ENCODE measurements at regions not wholly inside any gene's neighbourhood (a gene's known extent, or its start where the extent isn't known, plus 50 kb on each side); places are given as distances from the start of the nearest gene placed in this dataset.
A peak's percentile ranks its signal among the peaks of the same experiment; 100 is the strongest.
"Not testable (repeated sequence)": the region's sequence is repeated elsewhere in the genome, so short reads cannot be mapped to it uniquely, and the experiment has no call there.

DNA sequence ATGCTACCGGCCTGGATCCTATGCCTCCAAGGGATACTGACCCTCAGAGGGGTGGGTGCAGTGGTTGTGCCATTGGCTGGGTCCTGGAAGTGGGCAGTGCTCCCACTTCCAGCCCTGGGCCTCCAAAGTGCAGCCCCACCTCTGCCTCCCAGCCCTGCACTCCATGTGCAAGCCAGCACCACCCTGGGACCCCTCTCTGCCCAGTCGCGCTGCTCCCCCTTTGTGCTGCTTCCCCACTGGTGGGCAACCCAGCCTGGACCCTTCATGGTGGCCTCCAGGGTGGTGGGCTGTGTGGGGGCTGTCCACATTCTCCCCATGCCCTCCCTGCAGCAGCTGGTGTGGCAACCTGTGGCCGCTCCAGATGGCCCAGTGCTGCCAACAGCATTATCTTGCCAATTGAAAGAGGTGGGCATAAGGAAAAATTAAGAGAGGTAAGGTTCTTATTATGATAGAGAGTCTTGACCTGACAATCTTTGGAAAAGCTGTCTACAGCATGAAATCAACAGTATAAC lies 309.7 kb downstream of the GUCY2F start:
- DNase-seq (ENCODE audit: low spot score) = no peak

GRCh38 chrX:109155161-109155560 lies 326.7 kb downstream of the GUCY2F start:
- no peak for DNase-seq (ENCODE audit: low spot score)

DNA sequence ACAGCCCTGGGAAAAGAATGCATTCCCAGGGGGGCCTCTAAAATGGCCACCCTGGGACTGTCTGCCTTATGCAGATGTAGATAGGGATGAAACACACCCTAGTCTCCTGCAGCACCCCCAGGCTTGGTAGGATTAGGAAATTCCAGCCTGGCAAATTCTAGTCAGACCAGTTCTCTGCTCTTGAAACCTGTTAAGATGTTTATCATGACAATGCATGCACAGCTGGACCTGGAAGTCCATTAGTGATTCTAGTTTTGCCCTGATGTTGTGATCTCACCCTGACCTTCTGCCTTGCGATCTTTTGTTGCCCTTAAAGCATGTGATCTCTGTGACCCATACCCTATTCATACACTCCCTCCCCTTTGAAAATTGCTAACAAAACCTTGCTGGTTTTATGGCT lies 337.7 kb downstream of the GUCY2F start:
- DNase-seq (ENCODE audit: low spot score) = not testable (repeated sequence)

GRCh38 chrX:109140463-109140862 lies 341.4 kb downstream of the GUCY2F start:
- DNase-seq (ENCODE audit: low spot score) = no peak

DNA sequence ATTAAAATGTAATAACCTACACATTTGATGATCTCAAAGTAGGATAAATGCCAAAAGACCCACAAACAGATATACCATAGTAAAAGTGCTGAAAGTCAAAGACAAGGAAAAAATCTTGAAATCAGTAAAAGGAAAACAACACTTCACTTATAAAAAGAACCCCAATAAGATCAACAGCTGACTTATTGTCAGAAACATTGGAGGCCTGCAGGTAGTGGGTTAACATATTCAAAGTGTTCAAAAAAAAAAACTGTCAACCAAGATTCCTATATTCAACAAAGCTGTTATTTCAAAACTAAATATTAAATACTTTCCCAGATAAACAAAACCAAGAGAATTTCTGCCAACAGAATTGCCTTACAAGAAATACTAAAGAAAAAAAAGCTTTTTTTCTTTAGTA lies 347.1 kb downstream of the GUCY2F start:
- no peak for DNase-seq (ENCODE audit: low spot score)

- no peak for DNase-seq (ENCODE audit: low spot score)
Measured at GRCh38 chrX:109125304-109125703, 356.6 kb downstream of the GUCY2F start.

DNA sequence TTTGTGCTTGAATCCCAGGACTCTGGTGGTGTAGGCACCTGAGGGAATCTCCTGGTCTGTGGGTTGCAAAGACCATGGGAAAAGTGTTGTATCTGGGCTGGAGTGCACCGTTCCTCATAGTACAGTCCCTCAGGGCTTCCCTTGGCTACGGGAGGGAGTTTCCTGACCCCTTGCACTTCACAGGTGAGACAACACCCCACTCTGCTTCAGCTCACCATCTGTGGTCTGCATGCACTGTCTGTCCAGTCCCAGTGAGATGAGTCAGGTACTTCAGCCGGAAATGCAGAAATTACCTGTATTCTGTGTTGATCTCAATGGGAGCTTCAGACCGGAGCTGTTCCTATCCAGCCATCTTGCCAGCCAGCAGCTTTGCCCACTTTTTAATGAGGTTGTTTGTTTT lies 353.0 kb upstream of the IRS4 start:
- DNase-seq (ENCODE audit: low spot score) = no peak

DNA sequence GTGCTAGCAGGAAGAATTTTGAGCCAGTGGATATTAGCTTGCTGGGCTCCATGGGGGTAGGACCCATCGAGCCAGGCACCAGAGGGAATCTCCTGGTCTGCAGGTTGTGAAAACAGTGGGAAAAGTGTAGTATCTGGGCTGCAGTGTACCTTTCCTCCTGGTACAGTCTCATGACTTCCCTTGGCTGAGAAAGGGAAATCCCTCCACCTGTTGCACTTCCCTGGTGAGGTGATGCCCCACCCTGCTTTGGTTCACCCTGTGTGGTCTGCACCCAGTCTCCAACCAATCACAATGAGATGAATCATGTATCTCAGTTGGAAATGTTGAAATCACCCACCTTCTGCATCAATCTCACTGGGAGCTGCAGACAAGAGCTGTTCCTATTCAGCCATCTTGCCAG lies 341.4 kb upstream of the IRS4 start:
- DNase-seq (ENCODE audit: low spot score) = no peak

GRCh38 chrX:109054181-109054581 lies 317.8 kb upstream of the IRS4 start:
- DNase-seq (ENCODE audit: low spot score) = peak; percentile 15

- DNase-seq (ENCODE audit: low spot score) = no peak
Measured at GRCh38 chrX:109049903-109050302, 313.5 kb upstream of the IRS4 start.

GRCh38 chrX:109049416-109049815 lies 313.1 kb upstream of the IRS4 start:
- no peak for DNase-seq (ENCODE audit: low spot score)

DNA sequence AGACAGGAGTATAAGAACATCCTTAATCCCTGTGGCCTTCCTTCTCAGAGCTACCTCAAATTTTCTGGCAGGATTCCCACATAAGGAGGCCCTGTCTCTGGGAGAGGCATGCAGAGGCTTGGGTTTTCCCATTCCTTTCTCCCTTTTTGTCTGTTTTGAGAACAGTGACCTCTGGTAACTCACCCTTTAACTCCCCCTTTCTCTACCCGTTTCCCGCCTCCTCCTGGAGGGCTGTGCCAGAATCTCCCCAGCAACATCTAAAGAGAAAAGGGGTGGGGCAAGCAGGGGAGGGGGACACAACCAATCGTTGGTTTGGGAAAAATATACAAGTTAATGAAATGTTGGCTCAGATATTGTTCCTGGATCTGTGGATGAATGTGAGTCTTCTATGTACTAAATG lies 303.7 kb upstream of the IRS4 start:
- DNase-seq (ENCODE audit: low spot score) = no peak

DNA sequence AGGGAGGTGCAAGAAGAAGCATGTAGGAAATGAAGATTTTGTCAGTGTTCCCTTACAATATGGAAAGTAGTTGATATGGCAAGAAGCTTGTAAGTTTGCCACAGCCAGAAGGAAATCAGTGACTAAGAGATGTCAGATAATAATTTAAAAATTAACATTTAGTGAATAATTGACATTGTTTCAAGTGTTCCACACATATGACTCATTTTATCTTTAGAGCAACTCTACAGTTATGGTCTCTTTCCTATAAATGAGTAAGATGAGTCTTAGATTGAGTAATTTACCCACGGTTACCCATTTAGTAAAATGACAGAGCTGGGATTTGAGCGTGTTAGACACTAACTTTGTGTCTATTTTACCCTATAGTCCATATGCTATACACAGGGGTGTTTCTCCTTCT lies 300.3 kb upstream of the IRS4 start:
- no peak for DNase-seq (ENCODE audit: low spot score)

DNA sequence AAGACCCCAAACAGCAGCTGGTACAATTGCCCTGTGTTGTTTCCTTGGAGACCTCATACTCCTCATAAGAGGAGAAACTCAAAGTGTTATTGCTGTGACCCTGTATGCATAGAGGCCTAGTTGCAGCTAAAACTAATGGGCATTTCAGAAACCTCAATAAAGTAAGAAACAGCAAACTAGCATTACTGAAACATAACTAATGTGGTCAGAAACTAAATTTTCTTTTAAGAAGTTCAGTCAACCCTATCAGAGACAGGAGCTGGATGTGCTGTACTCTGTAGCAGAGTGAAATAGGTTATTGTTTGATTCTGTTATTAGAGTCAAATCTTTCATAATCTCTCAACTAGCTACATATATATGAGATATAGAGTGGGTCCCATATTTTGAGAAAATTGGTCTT lies 257.5 kb upstream of the IRS4 start:
- DNase-seq (ENCODE audit: low spot score) = no peak

DNA sequence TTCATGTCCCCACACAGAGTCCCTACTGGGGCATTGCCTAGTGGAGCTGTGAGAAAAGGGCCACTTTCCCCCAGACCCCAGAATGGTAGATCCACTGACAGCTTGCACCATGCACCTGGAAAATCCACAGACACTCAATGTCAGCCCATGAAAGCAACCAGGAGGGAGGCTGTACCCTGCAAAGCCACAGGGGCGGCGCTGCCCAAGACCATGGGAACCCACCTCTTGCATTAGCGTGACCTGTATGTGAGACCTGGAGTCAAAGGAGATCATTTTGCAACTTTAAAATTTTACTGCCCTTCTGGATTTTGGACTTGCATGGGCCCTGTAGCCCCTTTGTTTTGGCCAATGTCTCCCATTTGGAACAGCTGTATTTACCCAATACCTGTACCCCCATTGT lies 236.5 kb upstream of the IRS4 start:
- DNase-seq (ENCODE audit: low spot score) = not testable (repeated sequence)

DNA sequence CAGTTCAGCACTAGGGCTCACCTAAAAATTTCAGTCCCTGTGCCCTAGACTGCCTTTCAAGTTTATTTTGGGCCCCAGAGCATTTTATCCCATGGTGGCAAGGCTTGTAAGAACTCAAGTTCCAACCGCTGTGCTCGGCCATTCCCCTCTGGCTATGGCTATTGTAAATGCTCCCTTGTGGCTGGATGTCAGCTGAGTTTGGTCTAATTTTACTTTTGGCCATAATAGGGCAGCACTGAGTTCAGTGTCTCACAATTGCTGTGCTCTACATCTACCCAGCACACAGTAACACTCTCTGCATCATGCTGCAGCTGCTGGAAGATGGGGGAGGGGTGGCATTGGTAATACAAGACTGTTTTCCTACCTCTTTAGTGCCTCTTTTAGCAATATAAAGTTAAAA lies 210.8 kb upstream of the IRS4 start:
- no peak for DNase-seq (ENCODE audit: low spot score)

- no peak for DNase-seq (ENCODE audit: low spot score)
Measured at GRCh38 chrX:108946531-108946930, 210.2 kb upstream of the IRS4 start.

- no peak for DNase-seq (ENCODE audit: low spot score)
Measured at GRCh38 chrX:108945883-108946523, 209.6 kb upstream of the IRS4 start.

- no peak for DNase-seq (ENCODE audit: low spot score)
Measured at GRCh38 chrX:108914791-108915190, 178.4 kb upstream of the IRS4 start.

GRCh38 chrX:108903831-108904230 lies 167.5 kb upstream of the IRS4 start:
- DNase-seq (ENCODE audit: low spot score) = not testable (repeated sequence)

DNA sequence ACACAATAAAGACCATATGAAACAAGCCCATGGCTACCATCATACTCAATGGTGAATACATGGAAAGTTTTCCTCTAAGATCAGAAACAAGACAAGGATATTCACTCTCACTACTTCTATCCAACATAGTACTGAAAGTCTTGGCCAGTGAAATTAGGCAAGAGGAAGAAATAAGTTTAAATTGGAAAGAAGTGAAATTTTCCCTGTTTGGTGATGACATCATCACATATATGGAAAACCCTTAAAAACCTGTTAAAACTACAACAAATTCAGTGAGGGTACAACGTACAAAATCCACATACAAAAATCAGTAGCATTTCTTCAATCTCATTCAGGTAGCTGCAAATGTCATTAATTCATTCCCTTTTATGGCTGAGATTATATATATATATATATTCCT lies 164.0 kb upstream of the IRS4 start:
- no peak for DNase-seq (ENCODE audit: low spot score)

DNA sequence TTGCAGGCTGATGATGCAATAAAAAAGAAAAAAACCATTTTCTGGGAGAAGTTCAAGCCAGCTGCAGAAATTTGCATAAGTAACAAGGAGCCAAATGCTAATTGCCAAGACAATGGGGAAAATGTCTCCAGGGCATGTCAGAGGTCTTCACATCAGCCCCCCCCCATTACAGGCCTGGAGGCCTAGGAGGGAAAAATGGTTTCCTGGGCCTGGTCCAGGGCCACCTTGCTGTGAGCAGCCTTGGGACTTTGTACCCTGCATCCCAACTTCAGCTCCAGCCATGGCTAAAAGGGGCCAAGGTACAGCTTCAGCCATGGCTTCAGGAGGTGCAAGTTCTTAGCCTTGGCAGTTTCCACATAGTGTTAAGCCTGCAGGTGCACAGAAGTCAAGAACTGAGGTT lies 160.0 kb upstream of the IRS4 start:
- DNase-seq (ENCODE audit: low spot score) = not testable (repeated sequence)

DNA sequence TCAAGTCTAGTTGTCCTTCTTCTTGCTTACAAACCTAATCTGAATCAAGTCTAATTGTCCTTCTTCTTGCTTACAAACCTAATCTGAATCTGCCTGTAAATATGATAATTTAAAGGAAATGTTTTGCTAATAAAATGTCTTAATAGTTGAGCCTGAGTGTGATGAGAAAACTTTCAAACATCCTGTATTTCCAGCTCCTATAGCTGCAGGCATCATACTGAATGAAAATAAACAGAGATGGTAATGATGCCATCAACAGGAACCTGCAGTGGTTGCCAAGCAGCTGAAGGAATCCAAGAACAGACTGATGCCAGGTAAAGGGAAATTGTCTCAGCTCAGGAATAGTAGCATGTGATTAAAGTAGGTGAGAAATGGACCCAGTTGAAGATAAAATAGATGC lies 156.1 kb upstream of the IRS4 start:
- no peak for DNase-seq (ENCODE audit: low spot score)

GRCh38 chrX:108875548-108875947 lies 139.2 kb upstream of the IRS4 start:
- no peak for DNase-seq (ENCODE audit: low spot score)
